Spleen (tissue), 7 donors: ENCODE measurements at regions not wholly inside any gene's neighbourhood (a gene's known extent, or its start where the extent isn't known, plus 50 kb on each side); places are given as distances from the start of the nearest gene placed in this dataset.

Experiments
- POLR2A ChIP-seq, 3 donors: fragments of 450-650 bp; IDR thresholded peaks; one replicate each; pipeline ENCODE4 v1.5.1; 2017; ENCODE audit warnings: antibody characterized with exemption in 3 of 3, mild to moderate bottlenecking in 1 of 3
- POLR2AphosphoS5 ChIP-seq, 3 donors: sonication (generic); formaldehyde crosslinking; IDR thresholded peaks; one replicate each; pipeline ENCODE4 v1.5.1; 2017; ENCODE audit warnings: antibody characterized with exemption in 3 of 3
- TF ChIP-seq, protein P1 (sequence below), 11 experiments: fragments of 200-600 bp in 7 of 11; fragments of 450-650 bp in 4 of 11; sonication (generic) in 4 of 11; IDR thresholded peaks in 8 of 11; conservative IDR thresholded peaks in 3 of 11; 1 replicate in 7 of 11; 2 replicates in 4 of 11; pipeline versions ENCODE4 v1.4.0 to v1.8.0; 2016 to 2021; ENCODE audit warnings: antibody characterized with exemption in 11 of 11, inconsistent platforms in 4 of 11, mild to moderate bottlenecking in 1 of 11
- donor health status: DM: no; HTN: no; CAD: no; lungs with moderate emphysema.
- donor health status: DM: no; HTN: no; CAD: no.
- donor health status: DM: no; HTN: no; CAD: no.

GRCh38 chr12:105640761-105641160 lies 310.3 kb downstream of the C12orf75 start:
- TF ChIP-seq POLR2A (IDR thresholded peaks at IDR 0.05) = no peak
- TF ChIP-seq, protein P1, sequence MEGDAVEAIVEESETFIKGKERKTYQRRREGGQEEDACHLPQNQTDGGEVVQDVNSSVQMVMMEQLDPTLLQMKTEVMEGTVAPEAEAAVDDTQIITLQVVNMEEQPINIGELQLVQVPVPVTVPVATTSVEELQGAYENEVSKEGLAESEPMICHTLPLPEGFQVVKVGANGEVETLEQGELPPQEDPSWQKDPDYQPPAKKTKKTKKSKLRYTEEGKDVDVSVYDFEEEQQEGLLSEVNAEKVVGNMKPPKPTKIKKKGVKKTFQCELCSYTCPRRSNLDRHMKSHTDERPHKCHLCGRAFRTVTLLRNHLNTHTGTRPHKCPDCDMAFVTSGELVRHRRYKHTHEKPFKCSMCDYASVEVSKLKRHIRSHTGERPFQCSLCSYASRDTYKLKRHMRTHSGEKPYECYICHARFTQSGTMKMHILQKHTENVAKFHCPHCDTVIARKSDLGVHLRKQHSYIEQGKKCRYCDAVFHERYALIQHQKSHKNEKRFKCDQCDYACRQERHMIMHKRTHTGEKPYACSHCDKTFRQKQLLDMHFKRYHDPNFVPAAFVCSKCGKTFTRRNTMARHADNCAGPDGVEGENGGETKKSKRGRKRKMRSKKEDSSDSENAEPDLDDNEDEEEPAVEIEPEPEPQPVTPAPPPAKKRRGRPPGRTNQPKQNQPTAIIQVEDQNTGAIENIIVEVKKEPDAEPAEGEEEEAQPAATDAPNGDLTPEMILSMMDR (IDR thresholded peaks at IDR 0.05 in 8 of 11, conservative IDR thresholded peaks at IDR 0.05 in 3 of 11) = no peak
- no peak for TF ChIP-seq POLR2AphosphoS5 (IDR thresholded peaks at IDR 0.05)
